Natural killer cell (primary cell): ENCODE measurements at regions not wholly inside any gene's neighbourhood (a gene's known extent, or its start where the extent isn't known, plus 50 kb on each side); places are given as distances from the start of the nearest gene placed in this dataset.

Experiments
- ATAC-seq, 3 donors: fragments of 150-1000 bp in 2 of 3; fragments of 200-7000 bp in 1 of 3; cut with Tn5 transposase; 1 replicate in 1 of 3; 2 replicates in 2 of 3; pipeline ENCODE4 v1.10.0; 2021; ENCODE audit warnings: mild to moderate bottlenecking in 2 of 3, moderate library complexity in 2 of 3
- DNase-seq, 2 donors: peaks; one replicate each; pipeline versions ENCODE4 v3.0.0 to v3.0.0-alpha.2; 2013 to 2021; ENCODE audit warnings: mixed read lengths in 1 of 2
- H3K27ac ChIP-seq: one replicate; pipeline ENCODE4 v1.5.1; 2013; ENCODE audit warnings: mild to moderate bottlenecking, low read length
- H3K27me3 ChIP-seq: one replicate; pipeline ENCODE4 v1.6.1; 2013; ENCODE audit warnings: low read length; ENCODE audit not compliant: control insufficient read depth, insufficient read depth
- H3K36me3 ChIP-seq: one replicate; pipeline ENCODE4 v1.6.1; 2013; ENCODE audit warnings: low read length; ENCODE audit not compliant: control insufficient read depth, insufficient read depth
- H3K4me1 ChIP-seq: one replicate; pipeline ENCODE4 v1.6.1; 2013; ENCODE audit warnings: low read length; ENCODE audit not compliant: control insufficient read depth, insufficient read depth
- H3K4me3 ChIP-seq: one replicate; pipeline ENCODE4 v1.5.1; 2013; ENCODE audit warnings: low read length
- H3K9me3 ChIP-seq: one replicate; pipeline ENCODE4 v1.6.1; 2013; ENCODE audit warnings: low read length; ENCODE audit not compliant: control insufficient read depth, insufficient read depth
- H3K27ac Mint-ChIP-seq, 2 donors: one replicate each; pipeline ENCODE4 v1.8.0; 2022; ENCODE audit warnings: mild to moderate bottlenecking in 2 of 2, mixed read lengths in 2 of 2, moderate library complexity in 1 of 2
- H3K27me3 Mint-ChIP-seq, 2 donors: one replicate each; pipeline ENCODE4 v1.8.0; 2022; ENCODE audit warnings: low read depth in 2 of 2, mixed read lengths in 2 of 2
- H3K36me3 Mint-ChIP-seq: one replicate; pipeline ENCODE4 v1.8.0; 2022; ENCODE audit warnings: mixed read lengths
- H3K4me1 Mint-ChIP-seq, 2 donors: one replicate each; pipeline ENCODE4 v1.8.0; 2022; ENCODE audit warnings: mixed read lengths in 2 of 2
- H3K4me3 Mint-ChIP-seq: one replicate; pipeline ENCODE4 v1.8.0; 2022; ENCODE audit warnings: mild to moderate bottlenecking, moderate library complexity, mixed read lengths
- H3K9me3 Mint-ChIP-seq, 2 donors: one replicate each; pipeline ENCODE4 v1.8.0; 2022; ENCODE audit warnings: mixed read lengths in 2 of 2
- CTCF ChIP-seq: fragments of 200-600 bp; IDR thresholded peaks from one replicate; pipeline ENCODE4 v1.8.0; 2022; ENCODE audit warnings: antibody characterized with exemption
- WGBS: methylation state at CpG from one replicate; pipeline ENCODE4 v1.1.7; 2013; ENCODE audit warnings: missing lambda C conversion rate; ENCODE audit not compliant: insufficient coverage; 5-methylcytosine and 5-hydroxymethylcytosine counted together
- intact Hi-C: fragments of 100-400 bp; cut with micrococcal nuclease; formaldehyde crosslinking; loops from one replicate; pipeline ENCODE4 v1.14.2; 2022

DNA sequence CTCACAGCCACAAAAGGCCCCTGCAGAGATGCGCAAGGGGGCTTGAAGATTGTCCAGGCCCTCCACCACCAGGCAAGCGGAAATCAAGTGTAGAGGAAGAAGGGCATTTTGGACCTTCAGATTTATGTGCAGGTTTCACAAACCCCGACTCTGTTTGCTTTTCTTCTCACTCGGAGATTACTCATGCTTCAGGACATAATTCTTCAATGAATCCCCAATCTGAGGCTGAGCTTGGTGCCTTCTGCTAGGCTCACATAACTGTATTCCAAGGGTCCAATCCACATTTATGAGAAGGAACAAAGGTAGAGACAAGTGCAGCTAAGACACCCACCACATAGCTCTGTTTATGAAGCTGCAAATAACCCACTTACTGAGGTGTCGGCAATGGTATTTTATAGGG, 50.6 kb upstream of the NMNAT3 start:
- no peak for ATAC-seq
- Mint-ChIP-seq H3K9me3 (peaks cover 0 to 2% of the 10 kb centered on the region in 2 donors), H3K27ac (no peak overlapping the region), H3K4me1 (no peaks in the 10 kb centered on the region), H3K36me3 (no peaks in the 10 kb centered on the region), H3K4me3 (no peak overlapping the region), H3K27me3 (peaks cover 0 to 9% of the 10 kb centered on the region in 2 donors)
- Histone ChIP-seq H3K27me3 (no peaks in the 10 kb centered on the region), H3K4me3 (no peak overlapping the region), H3K36me3 (no peaks in the 10 kb centered on the region), H3K27ac (no peak overlapping the region), H3K4me1 (no peaks in the 10 kb centered on the region), H3K9me3 (no peaks in the 10 kb centered on the region)
- no peak for TF ChIP-seq CTCF
- intact Hi-C loops: no loop called here
- no peak for DNase-seq
- whole genome bisulfite sequencing: 92% methylated on average over 4 of the region's 5 CpGs
